ENCODE measurements at regions not wholly inside any gene's neighbourhood (a gene's known extent, or its start where the extent isn't known, plus 50 kb on each side); places are given as distances from the start of the nearest gene placed in this dataset.

- Histone ChIP-seq H3K4me3 (no peak overlapping the region), H3K27me3 (replicated peaks in 1 of 7) (no peaks in the 10 kb centered on the region), H3K4me1 (no peaks in the 10 kb centered on the region), H3K9me3 (peaks cover 2 to 57% (median 39%) of the 10 kb centered on the region in 8 donors), H3K27ac (no peak overlapping the region), H3K36me3 (no peaks in the 10 kb centered on the region)
- 77 to 88% (median 86%) methylated on average over 4 of the region's 4 CpGs for WGBS, 5 donors
- TF ChIP-seq POLR2AphosphoS5 (IDR thresholded peaks at IDR 0.05) (no peak), CTCF (IDR thresholded peaks at IDR 0.05 in 8 of 11, conservative IDR thresholded peaks at IDR 0.05 in 3 of 11) (no peak), POLR2A (IDR thresholded peaks at IDR 0.05) (no peak)
- no peak for DNase-seq
- intact Hi-C loops (cut with DNase I; ENCODE audit: low total_unique reads): no loop called here
Measured at GRCh38 chr12:58030566-58031279, 89.4 kb downstream of the ATP23 start.

GRCh38 chr12:58032156-58032555, 90.8 kb downstream of the ATP23 start:
- DNase-seq: no peak
- peaks cover 2 to 71% (median 51%) of the 10 kb centered on the region in 8 donors for H3K9me3 ChIP-seq
- intact Hi-C loops (cut with DNase I; ENCODE audit: low total_unique reads): no loop called here
- no peak for TF ChIP-seq CTCF (IDR thresholded peaks at IDR 0.05 in 8 of 11, conservative IDR thresholded peaks at IDR 0.05 in 3 of 11)
- TF ChIP-seq POLR2A (IDR thresholded peaks at IDR 0.05): no peak
- TF ChIP-seq POLR2AphosphoS5 (IDR thresholded peaks at IDR 0.05): no peak
- H3K27me3 ChIP-seq (replicated peaks in 1 of 7): no peaks in the 10 kb centered on the region
- H3K4me3 ChIP-seq: no peak overlapping the region
- no peak overlapping the region for H3K27ac ChIP-seq
- no peaks in the 10 kb centered on the region for H3K4me1 ChIP-seq
- WGBS, 5 donors: 82 to 88% (median 86%) methylated on average over 3 of the region's 3 CpGs
- H3K36me3 ChIP-seq: no peaks in the 10 kb centered on the region

- TF ChIP-seq POLR2A (IDR thresholded peaks at IDR 0.05): no peak
- TF ChIP-seq POLR2AphosphoS5 (IDR thresholded peaks at IDR 0.05): no peak
- no peak for TF ChIP-seq CTCF (IDR thresholded peaks at IDR 0.05 in 8 of 11, conservative IDR thresholded peaks at IDR 0.05 in 3 of 11)
- no peak overlapping the region for H3K4me3 ChIP-seq
- no peaks in the 10 kb centered on the region for H3K27me3 ChIP-seq (replicated peaks in 1 of 7)
- DNase-seq: no peak
- H3K36me3 ChIP-seq: no peaks in the 10 kb centered on the region
- H3K27ac ChIP-seq: no peak overlapping the region
- intact Hi-C loops (cut with DNase I; ENCODE audit: low total_unique reads): no loop called here
- H3K4me1 ChIP-seq: no peaks in the 10 kb centered on the region
- peaks cover 2 to 88% (median 65%) of the 10 kb centered on the region in 8 donors for H3K9me3 ChIP-seq
Measured at GRCh38 chr12:58033831-58034230, 92.5 kb downstream of the ATP23 start.

- H3K27ac ChIP-seq: no peak overlapping the region
- intact Hi-C loops (cut with DNase I; ENCODE audit: low total_unique reads): no loop called here
- 80 to 91% (median 83%) methylated on average over 1 to 3 of the region's 3 CpGs for WGBS, 5 donors
Measured at GRCh38 chr12:58034311-58034710, 92.9 kb downstream of the ATP23 start.

More at GRCh38 chr12:58034311-58034710, 92.9 kb downstream of the ATP23 start:
- no peaks in the 10 kb centered on the region for H3K27me3 ChIP-seq (replicated peaks in 1 of 7)
- H3K9me3 ChIP-seq: peaks cover 2 to 93% (median 69%) of the 10 kb centered on the region in 8 donors
- H3K4me1 ChIP-seq: no peaks in the 10 kb centered on the region
- H3K36me3 ChIP-seq: no peaks in the 10 kb centered on the region
- no peak overlapping the region for H3K4me3 ChIP-seq
- no peak for DNase-seq
- TF ChIP-seq POLR2AphosphoS5 (IDR thresholded peaks at IDR 0.05): no peak
- no peak for TF ChIP-seq CTCF (IDR thresholded peaks at IDR 0.05 in 8 of 11, conservative IDR thresholded peaks at IDR 0.05 in 3 of 11)
- TF ChIP-seq POLR2A (IDR thresholded peaks at IDR 0.05): no peak

All from spleen (tissue), 11 donors.